GM21390 (cell line): ENCODE measurements at regions not wholly inside any gene's neighbourhood (a gene's known extent, or its start where the extent isn't known, plus 50 kb on each side); places are given as distances from the start of the nearest gene placed in this dataset.
"Not testable (repeated sequence)": the region's sequence is repeated elsewhere in the genome, so short reads cannot be mapped to it uniquely, and the experiment has no call there.

Experiments
- ATAC-seq: cut with Tn5 transposase; IDR thresholded peaks from one replicate; pipeline ENCODE4 v1.9.1; 2021; ENCODE audit not compliant: unreplicated experiment

GRCh38 chr10:105592468-105592867, 951.4 kb downstream of the SORCS3 start:
- ATAC-seq: no peak

GRCh38 chr10:105586451-105587098, 945.5 kb downstream of the SORCS3 start:
- no peak for ATAC-seq

- no peak for ATAC-seq
Observed at GRCh38 chr10:105585753-105586152, 944.7 kb downstream of the SORCS3 start.

DNA sequence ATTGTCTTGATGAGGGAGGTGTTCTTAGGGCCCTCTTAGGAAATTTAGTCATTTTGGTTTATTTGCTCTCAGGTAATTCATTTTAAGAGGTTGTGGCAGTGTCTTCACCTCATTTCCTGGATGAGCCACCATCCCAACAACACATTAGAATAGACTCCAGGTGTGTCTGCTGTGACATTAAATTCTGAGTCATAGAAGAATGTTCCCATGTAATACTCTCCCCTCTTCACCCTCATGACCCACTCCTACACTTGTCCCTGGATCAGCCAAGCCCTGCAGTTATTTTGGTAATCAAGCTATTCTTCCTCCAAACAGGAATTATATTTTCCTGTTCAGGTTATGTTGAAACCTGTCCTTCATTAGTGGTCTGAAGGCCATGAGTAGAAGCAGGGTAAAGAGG, 944.1 kb downstream of the SORCS3 start:
- ATAC-seq: no peak

DNA sequence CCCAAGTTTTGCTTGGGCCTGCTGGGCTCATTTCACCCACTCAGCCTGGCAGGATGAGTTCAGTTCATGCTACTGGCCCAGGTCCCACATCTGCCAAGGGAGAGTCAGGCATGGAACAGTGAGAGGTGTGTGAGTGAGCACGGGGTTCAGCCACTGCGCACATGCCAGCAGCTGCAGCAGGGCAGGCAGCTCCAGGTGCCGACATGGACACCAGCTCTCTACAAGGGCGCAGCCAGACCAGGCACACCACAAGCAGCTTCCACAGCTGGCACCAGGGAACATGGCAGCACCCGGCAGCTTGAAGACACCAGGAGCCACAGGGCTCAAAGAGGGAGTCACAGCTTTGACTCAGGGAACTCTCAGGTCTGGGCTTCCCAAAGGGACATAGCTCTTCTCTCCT, 938.0 kb downstream of the SORCS3 start:
- ATAC-seq: no peak

DNA sequence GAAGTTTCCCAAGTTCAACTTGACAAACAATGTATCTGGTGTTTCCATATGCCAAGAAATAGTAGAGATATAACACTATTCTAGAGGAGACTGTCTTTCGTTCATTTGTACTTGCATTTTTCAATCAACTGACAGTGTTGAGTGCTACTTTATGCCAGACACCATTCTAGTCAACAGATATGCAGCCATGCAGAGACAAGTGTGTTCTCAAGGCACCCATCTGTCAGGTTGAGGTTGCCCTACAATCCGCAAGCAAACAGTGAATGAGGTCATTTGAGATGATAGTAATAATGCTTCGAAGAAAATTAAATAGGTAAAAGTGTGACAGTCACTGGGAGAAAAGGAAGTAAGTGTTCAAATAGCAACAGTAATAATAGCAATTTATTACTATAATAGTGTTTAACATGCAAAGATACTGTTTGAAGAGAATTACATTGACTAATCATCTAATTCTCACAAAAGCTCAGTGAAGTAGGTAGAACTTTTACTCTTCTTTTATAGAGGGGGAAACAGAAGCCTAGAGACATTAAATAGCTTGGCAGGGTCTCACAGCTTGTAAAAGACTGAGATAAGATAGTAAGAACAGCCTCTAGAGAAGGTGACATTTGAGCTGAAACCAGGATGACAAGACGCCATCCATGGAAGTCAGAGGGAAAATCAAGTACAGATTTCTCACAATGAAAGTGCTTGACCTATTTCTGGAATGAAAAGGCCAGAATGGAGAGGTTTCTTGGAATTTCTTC, 936.9 kb downstream of the SORCS3 start:
- no peak for ATAC-seq

DNA sequence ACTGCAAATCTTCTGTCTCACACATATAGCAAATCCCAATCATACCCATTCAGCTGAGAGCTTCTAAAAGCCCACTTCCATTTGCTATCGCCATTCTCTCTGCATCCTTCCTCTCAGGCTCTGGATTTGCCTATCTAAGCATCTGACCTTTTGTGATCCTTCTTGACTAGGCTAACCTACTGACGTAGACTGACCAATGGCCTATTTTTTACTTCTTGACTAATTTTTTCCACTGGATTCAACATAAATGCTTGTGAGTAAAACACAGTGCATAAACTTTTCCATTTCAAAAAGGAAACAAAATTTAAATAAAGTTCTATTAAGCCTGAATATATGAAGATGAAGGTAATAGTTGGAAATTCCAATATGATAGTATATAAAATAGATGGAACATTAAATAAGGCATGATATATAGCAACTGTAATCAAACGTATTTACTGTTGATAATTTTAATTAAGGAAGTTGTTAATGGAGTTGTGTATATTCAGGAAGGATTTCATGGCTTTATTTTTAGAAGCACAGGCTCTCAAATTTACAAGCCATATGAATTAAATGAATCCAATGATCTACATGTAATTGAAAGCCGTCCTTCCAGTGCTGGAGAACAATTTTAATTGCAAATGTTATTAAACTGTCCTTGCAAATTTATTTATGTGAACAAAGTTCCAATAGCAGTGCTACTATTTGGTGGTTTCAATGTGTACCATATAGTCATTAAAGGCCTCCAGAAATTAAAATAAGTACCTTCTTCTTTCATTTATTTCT, 918.4 kb downstream of the SORCS3 start:
- no peak for ATAC-seq

DNA sequence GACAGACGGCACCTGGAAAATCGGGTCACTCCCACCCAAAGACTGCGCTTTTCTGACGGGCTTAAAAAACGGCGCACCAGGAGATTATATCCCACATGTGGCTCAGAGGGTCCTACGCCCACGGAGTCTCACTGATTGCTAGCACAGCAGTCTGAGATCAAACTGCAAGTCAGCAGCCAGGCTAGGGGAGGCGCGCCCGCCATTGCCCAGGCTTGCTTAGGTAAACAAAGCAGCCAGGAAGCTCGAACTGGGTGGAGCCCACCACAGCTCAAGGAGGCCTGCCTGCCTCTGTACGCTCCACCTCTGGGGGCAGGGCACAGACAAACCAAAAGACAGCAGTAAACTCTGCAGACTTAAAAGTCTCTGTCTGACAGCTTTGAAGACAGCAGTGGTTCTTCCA, 909.4 kb downstream of the SORCS3 start:
- ATAC-seq: not testable (repeated sequence)

GRCh38 chr10:105549731-105550130, 908.6 kb downstream of the SORCS3 start:
- no peak for ATAC-seq

DNA sequence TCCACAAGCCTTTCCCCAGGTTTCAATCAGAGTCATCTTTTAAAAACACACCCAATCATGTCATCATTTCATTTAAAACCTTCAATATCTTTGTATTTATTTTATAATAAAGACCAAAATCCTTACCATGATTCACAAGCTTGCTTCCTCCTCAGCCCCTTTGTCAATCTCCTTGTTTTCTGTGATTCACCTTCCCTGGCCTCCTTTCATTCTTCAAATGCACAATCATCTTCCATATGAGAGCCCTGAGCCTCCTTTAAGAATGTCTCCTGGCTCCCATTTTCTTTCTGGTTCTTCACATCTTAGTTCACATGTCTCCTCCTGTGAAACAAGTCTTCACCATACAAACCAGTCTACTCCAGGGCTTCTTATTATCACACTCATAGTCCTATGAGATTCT, 904.0 kb downstream of the SORCS3 start:
- no peak for ATAC-seq

DNA sequence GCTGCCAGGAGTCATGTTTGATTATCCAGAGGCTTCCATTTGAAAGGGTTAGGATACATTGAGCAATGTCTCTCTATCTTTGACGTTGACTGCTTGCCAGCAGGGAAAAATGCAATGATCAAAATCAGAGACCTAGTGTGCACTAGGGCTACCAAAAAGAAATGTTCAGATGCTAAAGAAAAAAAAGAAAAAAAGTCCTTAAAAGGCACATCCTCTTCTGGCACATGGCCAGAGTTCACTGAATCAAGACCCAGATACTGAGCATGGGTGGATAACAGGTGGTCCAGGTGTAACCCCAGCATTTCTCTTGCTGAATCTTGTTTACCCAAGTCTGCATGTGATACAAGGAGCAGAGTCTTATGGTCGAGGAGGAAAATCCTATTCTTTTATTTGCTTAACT, 899.3 kb downstream of the SORCS3 start:
- ATAC-seq: no peak

- ATAC-seq: no peak
Observed at GRCh38 chr10:105538874-105539273, 897.8 kb downstream of the SORCS3 start.

DNA sequence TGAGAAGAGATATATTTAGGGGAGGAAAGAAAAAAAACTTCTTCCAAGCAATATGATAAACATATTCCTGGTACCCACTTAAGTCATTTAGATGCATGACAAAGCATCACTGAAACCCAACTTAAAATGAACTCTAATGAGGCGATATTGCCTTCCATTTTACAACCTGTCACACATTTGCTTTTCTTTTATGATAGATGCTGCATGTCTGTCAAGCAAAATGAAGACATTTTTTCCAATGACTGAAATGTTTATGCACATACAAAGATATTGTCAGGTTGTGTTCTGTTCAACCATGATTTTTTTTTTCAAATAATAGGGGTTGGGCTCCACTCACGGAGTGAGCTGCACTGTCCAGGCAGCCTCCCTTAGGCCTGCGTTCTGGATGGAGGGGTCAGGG, 894.4 kb downstream of the SORCS3 start:
- no peak for ATAC-seq

- no peak for ATAC-seq
Observed at GRCh38 chr10:105534086-105534485, 893.0 kb downstream of the SORCS3 start.

DNA sequence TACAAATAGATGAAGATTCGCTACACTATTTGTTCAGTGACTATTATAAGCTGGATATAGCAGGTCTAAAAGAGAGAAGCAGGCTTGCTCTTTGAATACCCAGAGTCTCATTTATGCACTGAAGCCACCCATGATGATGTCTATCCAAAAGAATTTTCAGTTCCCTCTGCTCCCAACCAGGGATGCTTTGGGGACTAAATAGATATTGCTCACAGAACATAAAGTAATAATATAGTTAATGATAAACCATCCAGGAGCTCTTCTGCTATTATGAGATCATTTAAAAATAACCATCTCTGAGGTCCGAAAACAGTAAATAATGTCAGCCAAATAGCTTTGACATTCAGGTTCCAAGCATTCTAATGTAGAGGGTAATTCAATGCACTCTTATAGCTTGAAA, 875.4 kb downstream of the SORCS3 start:
- no peak for ATAC-seq

GRCh38 chr10:105514106-105514505, 873.0 kb downstream of the SORCS3 start:
- no peak for ATAC-seq

DNA sequence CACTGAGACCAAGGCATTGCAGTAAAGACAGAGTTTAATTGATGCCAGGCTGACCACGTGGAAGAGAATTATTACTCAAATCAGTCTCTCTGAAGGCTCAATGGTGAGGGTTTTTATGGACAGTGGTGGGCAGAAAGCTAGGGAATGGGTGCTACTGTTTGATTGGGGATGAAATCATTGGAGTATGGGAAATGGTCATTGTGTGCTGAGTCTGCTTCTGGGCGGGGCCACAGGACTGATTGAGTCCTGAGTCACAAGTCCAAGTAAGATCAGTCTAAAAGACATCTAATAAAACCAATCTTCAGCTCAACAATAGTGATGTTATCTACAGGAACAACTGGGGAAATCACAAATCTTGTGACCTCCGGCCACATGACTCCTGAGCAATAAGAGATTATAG, 868.4 kb downstream of the SORCS3 start:
- ATAC-seq: no peak

- no peak for ATAC-seq
Observed at GRCh38 chr10:105506262-105506661, 865.2 kb downstream of the SORCS3 start.

GRCh38 chr10:105503714-105504113, 862.6 kb downstream of the SORCS3 start:
- no peak for ATAC-seq

DNA sequence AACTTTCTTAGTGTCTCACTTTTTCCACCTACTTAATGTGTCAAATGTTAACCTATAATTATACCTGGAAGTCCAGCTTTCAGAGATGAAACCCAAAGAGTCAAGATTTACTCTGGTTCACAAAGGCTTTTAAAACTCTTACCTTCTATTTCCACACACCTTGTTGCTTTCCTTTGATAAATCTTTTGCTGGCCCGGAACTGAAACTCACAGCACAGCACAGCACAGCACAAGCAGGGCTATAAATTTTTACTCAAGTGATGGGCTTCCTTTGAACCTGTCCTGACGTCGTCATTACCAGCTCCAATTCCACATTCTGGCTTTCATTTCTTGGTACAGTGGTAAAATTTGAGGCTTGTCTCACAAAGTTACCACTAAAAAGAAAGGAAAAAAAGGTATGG, 861.0 kb downstream of the SORCS3 start:
- ATAC-seq: no peak

GRCh38 chr10:105494944-105495343, 853.9 kb downstream of the SORCS3 start:
- ATAC-seq: no peak

DNA sequence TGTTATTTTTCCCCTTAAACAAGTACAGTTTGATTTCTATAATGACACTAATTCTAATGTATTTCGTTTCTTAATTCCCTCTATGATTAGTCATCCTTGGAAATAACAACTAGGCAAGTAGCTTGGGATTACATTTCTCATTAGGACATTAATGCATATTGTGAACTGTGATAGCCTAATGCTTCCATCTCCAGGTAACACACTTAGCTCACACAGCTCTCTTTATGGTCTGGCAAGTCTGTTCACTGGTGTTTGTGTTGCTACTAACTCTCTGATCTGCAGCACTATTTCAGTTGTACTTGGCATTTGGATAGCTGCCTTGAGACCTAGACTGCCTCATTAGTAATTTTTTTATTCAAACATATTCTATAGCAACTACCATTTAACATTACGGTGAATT, 853.2 kb downstream of the SORCS3 start:
- no peak for ATAC-seq
